ENCODE measurements at regions not wholly inside any gene's neighbourhood (a gene's known extent, or its start where the extent isn't known, plus 50 kb on each side); places are given as distances from the start of the nearest gene placed in this dataset.

GRCh38 chr4:125546272-125546671 is 231.5 kb downstream of the FAT4 start:
- TF ChIP-seq CTCF (IDR thresholded peaks at IDR 0.05) = no peak
- TF ChIP-seq POLR2A (IDR thresholded peaks at IDR 0.05) = no peak

All from Peyer's patch (tissue), 4 donors.